RWPE2 (cell line): ENCODE measurements at regions not wholly inside any gene's neighbourhood (a gene's known extent, or its start where the extent isn't known, plus 50 kb on each side); places are given as distances from the start of the nearest gene placed in this dataset.

Experiments used
- ATAC-seq: fragments of 200-7000 bp; cut with Tn5 transposase; 3 replicates; pipeline ENCODE4 v1.9.1; 2021; ENCODE audit warnings: low read depth
- DNase-seq: peaks from one replicate; pipeline ENCODE4 v3.0.0-alpha.2; 2020; ENCODE audit warnings: low spot score
- H3K27ac ChIP-seq: fragments of 450-650 bp; 2 replicates; pipeline ENCODE4 v1.5.1; 2017; ENCODE audit warnings: mild to moderate bottlenecking; ENCODE audit not compliant: poor library complexity, severe bottlenecking
- H3K27me3 ChIP-seq: fragments of 250-450 bp; sonication (Bioruptor Pico); 2 replicates; pipeline ENCODE4 v1.5.1; 2021; ENCODE audit warnings: mild to moderate bottlenecking, moderate library complexity; ENCODE audit not compliant: insufficient read depth, poor library complexity, severe bottlenecking
- H3K36me3 ChIP-seq: fragments of 250-450 bp; sonication (Bioruptor Pico); 2 replicates; pipeline ENCODE4 v1.5.1; 2020; ENCODE audit warnings: low read depth, mild to moderate bottlenecking, moderate library complexity
- H3K4me1 ChIP-seq: fragments of 250-450 bp; sonication (Bioruptor Pico); 2 replicates; pipeline ENCODE4 v1.5.1; 2021; ENCODE audit warnings: mild to moderate bottlenecking, moderate library complexity; ENCODE audit not compliant: insufficient read depth, poor library complexity, severe bottlenecking
- H3K4me3 ChIP-seq: fragments of 250-450 bp; sonication (Bioruptor Pico); 2 replicates; pipeline ENCODE4 v1.5.1; 2021; ENCODE audit warnings: mild to moderate bottlenecking, moderate library complexity; ENCODE audit not compliant: severe bottlenecking
- H3K9me3 ChIP-seq: fragments of 250-450 bp; sonication (Bioruptor Pico); 2 replicates; pipeline ENCODE4 v1.5.1; 2021; ENCODE audit warnings: mild to moderate bottlenecking, moderate library complexity; ENCODE audit not compliant: severe bottlenecking
- TF ChIP-seq, protein P1 (sequence below): fragments of 450-650 bp; IDR thresholded peaks from one replicate; pipeline ENCODE4 v1.5.1; 2017; ENCODE audit warnings: mild to moderate bottlenecking, moderate library complexity; ENCODE audit not compliant: poor library complexity, severe bottlenecking

GRCh38 chr17:71846561-71847110 is 274.2 kb upstream of the SOX9 start:
- H3K4me3 ChIP-seq = no peak overlapping the region
- H3K4me1 ChIP-seq = no peaks in the 10 kb centered on the region
- no peaks in the 10 kb centered on the region for H3K36me3 ChIP-seq
- no peaks in the 10 kb centered on the region for H3K9me3 ChIP-seq
- no peak overlapping the region for H3K27ac ChIP-seq
- no peak for DNase-seq
- TF ChIP-seq, protein P1, sequence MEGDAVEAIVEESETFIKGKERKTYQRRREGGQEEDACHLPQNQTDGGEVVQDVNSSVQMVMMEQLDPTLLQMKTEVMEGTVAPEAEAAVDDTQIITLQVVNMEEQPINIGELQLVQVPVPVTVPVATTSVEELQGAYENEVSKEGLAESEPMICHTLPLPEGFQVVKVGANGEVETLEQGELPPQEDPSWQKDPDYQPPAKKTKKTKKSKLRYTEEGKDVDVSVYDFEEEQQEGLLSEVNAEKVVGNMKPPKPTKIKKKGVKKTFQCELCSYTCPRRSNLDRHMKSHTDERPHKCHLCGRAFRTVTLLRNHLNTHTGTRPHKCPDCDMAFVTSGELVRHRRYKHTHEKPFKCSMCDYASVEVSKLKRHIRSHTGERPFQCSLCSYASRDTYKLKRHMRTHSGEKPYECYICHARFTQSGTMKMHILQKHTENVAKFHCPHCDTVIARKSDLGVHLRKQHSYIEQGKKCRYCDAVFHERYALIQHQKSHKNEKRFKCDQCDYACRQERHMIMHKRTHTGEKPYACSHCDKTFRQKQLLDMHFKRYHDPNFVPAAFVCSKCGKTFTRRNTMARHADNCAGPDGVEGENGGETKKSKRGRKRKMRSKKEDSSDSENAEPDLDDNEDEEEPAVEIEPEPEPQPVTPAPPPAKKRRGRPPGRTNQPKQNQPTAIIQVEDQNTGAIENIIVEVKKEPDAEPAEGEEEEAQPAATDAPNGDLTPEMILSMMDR = no peak
- ATAC-seq = no peak
- H3K27me3 ChIP-seq = no peaks in the 10 kb centered on the region

GRCh38 chr17:71849783-71850768 is 270.7 kb upstream of the SOX9 start:
- ATAC-seq (no peak), DNase-seq (no peak)
- TF ChIP-seq, protein P1 = no peak
- Histone ChIP-seq H3K4me3 (no peak overlapping the region), H3K36me3 (no peaks in the 10 kb centered on the region), H3K27ac (no peak overlapping the region), H3K27me3 (no peaks in the 10 kb centered on the region), H3K9me3 (no peaks in the 10 kb centered on the region), H3K4me1 (no peaks in the 10 kb centered on the region)

- no peak for DNase-seq
- no peak overlapping the region for H3K27ac ChIP-seq
- no peaks in the 10 kb centered on the region for H3K4me1 ChIP-seq
- no peaks in the 10 kb centered on the region for H3K27me3 ChIP-seq
- TF ChIP-seq, protein P1 = no peak
- ATAC-seq = no peak
- no peaks in the 10 kb centered on the region for H3K9me3 ChIP-seq
- no peaks in the 10 kb centered on the region for H3K36me3 ChIP-seq
- no peak overlapping the region for H3K4me3 ChIP-seq
Measured at GRCh38 chr17:71850812-71851211, 270.0 kb upstream of the SOX9 start.

DNA sequence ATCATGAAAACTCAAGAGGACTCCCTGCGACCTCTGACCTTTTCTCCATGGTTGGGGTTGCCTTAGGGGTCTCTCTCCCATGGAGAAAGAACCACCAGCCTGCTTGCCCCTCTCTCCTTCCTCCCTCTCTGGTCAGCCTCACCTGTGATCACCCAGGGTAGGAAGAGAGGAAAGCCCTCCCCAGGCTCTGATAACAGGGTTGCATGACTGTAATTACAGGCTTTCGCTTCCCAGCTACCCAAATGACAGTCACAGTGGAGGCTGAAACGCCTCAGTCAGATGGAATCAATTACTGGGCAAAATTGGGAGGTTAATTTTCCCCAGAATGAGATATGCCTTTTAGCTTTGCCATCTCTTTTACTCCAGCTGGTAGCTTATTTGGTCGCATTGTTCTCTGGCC is 265.8 kb upstream of the SOX9 start:
- Histone ChIP-seq H3K36me3 (no peaks in the 10 kb centered on the region), H3K9me3 (no peaks in the 10 kb centered on the region), H3K4me1 (no peaks in the 10 kb centered on the region), H3K4me3 (no peak overlapping the region), H3K27ac (no peak overlapping the region), H3K27me3 (no peaks in the 10 kb centered on the region)
- ATAC-seq = no peak
- DNase-seq = no peak
- TF ChIP-seq, protein P1 = no peak
